ENCODE measurements at regions not wholly inside any gene's neighbourhood (a gene's known extent, or its start where the extent isn't known, plus 50 kb on each side); places are given as distances from the start of the nearest gene placed in this dataset.

DNA sequence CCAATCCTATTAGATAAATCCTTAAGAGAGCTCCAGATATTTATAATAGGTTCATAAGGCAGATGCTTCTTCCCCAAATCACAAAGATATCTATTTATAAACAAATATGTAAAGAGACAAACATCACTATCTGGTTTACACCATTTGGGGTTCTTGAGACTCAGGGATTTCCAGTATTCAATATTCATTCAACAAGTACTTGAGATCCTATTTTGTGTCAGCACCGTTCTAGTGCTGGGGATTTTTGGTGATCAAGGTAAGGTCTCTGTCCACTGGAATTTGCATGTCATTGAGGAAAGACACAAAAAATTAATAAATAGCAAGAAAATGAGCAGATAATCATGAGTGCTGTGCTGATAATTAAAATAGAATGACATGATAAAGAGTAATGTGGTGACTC is 222.7 kb upstream of the FOXN3 start:
- TF ChIP-seq, protein P1, sequence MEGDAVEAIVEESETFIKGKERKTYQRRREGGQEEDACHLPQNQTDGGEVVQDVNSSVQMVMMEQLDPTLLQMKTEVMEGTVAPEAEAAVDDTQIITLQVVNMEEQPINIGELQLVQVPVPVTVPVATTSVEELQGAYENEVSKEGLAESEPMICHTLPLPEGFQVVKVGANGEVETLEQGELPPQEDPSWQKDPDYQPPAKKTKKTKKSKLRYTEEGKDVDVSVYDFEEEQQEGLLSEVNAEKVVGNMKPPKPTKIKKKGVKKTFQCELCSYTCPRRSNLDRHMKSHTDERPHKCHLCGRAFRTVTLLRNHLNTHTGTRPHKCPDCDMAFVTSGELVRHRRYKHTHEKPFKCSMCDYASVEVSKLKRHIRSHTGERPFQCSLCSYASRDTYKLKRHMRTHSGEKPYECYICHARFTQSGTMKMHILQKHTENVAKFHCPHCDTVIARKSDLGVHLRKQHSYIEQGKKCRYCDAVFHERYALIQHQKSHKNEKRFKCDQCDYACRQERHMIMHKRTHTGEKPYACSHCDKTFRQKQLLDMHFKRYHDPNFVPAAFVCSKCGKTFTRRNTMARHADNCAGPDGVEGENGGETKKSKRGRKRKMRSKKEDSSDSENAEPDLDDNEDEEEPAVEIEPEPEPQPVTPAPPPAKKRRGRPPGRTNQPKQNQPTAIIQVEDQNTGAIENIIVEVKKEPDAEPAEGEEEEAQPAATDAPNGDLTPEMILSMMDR (IDR thresholded peaks at IDR 0.05) = no peak
- Histone ChIP-seq H3K36me3 (ENCODE audit: control insufficient read depth, insufficient read depth, low read length) (no peaks in the 10 kb centered on the region), H3K9me3 (ENCODE audit: control insufficient read depth, low read length) (no peaks in the 10 kb centered on the region), H3K27me3 (ENCODE audit: control insufficient read depth, insufficient read depth, low read length) (no peaks in the 10 kb centered on the region), H3K4me1 (no peaks in the 10 kb centered on the region), H3K9ac (no peak overlapping the region), H2AFZ (no peak overlapping the region), H3K4me2 (ENCODE audit: low read length) (no peak overlapping the region), H3K27ac (no peak overlapping the region), H3K79me2 (no peaks in the 10 kb centered on the region), H3K4me3 (ENCODE audit: low read depth, low read length) (no peak overlapping the region)

DNA sequence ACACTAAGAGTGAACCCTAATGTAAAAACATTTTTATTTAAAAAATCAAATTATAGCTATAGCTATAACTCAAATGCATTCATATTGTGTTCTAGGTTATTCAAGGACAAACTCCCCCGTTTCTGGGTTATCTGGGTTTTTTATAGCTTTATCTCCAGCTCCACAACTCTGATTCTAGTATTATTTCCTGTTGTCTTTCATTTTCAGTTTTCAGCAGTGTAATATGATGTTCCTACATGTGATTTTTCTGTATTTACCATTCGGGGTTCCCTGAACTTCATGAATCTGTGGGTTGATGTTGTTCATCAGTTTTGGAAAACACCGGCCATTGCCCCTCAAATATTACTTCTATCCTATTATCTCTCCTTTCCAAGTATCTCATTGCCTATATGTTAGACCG is 221.9 kb upstream of the FOXN3 start:
- no peaks in the 10 kb centered on the region for H3K4me1 ChIP-seq
- no peak overlapping the region for H2AFZ ChIP-seq
- H3K36me3 ChIP-seq (ENCODE audit: control insufficient read depth, insufficient read depth, low read length) = no peaks in the 10 kb centered on the region
- no peak overlapping the region for H3K4me3 ChIP-seq (ENCODE audit: low read depth, low read length)
- no peak overlapping the region for H3K4me2 ChIP-seq (ENCODE audit: low read length)
- H3K79me2 ChIP-seq = no peaks in the 10 kb centered on the region
- no peaks in the 10 kb centered on the region for H3K27me3 ChIP-seq (ENCODE audit: control insufficient read depth, insufficient read depth, low read length)
- TF ChIP-seq, protein P1 (IDR thresholded peaks at IDR 0.05) = no peak
- H3K27ac ChIP-seq = no peak overlapping the region
- H3K9ac ChIP-seq = no peak overlapping the region
- H3K9me3 ChIP-seq (ENCODE audit: control insufficient read depth, low read length) = no peaks in the 10 kb centered on the region

DNA sequence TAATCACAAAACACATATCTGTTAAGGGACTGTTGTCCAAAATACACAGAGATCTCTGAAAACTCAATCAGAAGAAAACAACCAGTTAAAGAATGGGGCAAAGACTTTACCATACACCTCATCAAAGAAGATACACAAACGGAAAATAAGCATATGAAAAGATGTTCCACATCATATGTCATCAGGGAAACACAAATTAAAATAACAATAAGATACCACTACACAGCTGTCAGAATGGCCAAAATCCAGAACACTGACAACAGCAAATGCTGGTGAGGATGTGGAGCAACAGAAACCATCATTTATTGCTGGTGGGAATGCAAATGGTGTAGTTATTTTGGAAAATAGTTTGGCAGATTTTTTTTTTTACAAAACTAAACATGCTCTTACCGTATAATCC is 220.5 kb upstream of the FOXN3 start:
- H3K27me3 ChIP-seq (ENCODE audit: control insufficient read depth, insufficient read depth, low read length) = no peaks in the 10 kb centered on the region
- H3K4me1 ChIP-seq = no peaks in the 10 kb centered on the region
- no peak overlapping the region for H3K4me2 ChIP-seq (ENCODE audit: low read length)
- no peak overlapping the region for H3K4me3 ChIP-seq (ENCODE audit: low read depth, low read length)
- H3K9me3 ChIP-seq (ENCODE audit: control insufficient read depth, low read length) = no peaks in the 10 kb centered on the region
- no peaks in the 10 kb centered on the region for H3K36me3 ChIP-seq (ENCODE audit: control insufficient read depth, insufficient read depth, low read length)
- H3K79me2 ChIP-seq = no peaks in the 10 kb centered on the region
- TF ChIP-seq, protein P1 (IDR thresholded peaks at IDR 0.05) = no peak
- no peak overlapping the region for H3K9ac ChIP-seq
- no peak overlapping the region for H2AFZ ChIP-seq
- H3K27ac ChIP-seq = no peak overlapping the region

DNA sequence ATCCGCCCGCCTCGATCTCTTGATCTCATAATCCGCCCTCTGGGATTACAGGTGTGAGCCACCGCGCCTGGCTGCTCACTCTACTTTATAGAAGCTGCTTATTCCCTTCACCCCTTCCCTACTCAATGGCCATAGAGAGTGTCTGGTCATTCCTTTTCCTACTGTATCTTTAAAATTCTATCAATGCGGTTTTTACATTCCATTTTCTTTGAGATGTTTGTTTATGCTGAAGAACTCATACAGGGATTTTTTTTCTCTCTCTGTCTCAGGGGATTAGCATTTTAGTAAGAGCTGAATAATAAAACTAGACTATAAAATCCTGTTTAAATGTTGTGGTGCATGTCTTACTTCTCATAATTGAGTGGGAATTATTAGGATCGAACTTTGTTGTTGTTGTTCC is 218.6 kb upstream of the FOXN3 start:
- H3K4me1 ChIP-seq = no peaks in the 10 kb centered on the region
- TF ChIP-seq, protein P1 (IDR thresholded peaks at IDR 0.05) = no peak
- no peaks in the 10 kb centered on the region for H3K9me3 ChIP-seq (ENCODE audit: control insufficient read depth, low read length)
- no peak overlapping the region for H3K27ac ChIP-seq
- H3K27me3 ChIP-seq (ENCODE audit: control insufficient read depth, insufficient read depth, low read length) = no peaks in the 10 kb centered on the region
- H3K79me2 ChIP-seq = no peaks in the 10 kb centered on the region
- H3K4me2 ChIP-seq (ENCODE audit: low read length) = no peak overlapping the region
- H3K9ac ChIP-seq = no peak overlapping the region
- H2AFZ ChIP-seq = no peak overlapping the region
- H3K36me3 ChIP-seq (ENCODE audit: control insufficient read depth, insufficient read depth, low read length) = no peaks in the 10 kb centered on the region
- H3K4me3 ChIP-seq (ENCODE audit: low read depth, low read length) = no peak overlapping the region

DNA sequence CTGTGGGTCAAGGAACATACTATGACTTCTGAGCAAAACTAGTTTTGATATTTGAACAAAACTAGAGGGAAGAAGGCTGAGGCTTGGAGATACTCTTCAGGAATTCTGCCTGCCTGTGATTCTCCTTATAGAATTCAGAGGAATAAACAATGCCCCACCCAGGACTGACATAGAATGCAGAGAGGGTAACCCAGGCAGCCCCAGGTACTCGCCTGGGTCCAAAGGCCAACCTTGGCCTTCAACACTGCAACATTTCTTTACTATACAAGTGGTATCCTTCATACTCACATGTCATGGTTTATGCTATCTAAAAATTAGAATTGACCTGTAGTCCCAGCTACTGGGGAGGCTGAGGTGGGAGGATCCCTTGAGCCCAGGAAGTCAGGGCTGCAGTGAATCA is 217.0 kb upstream of the FOXN3 start:
- H3K4me2 ChIP-seq (ENCODE audit: low read length) = no peak overlapping the region
- no peaks in the 10 kb centered on the region for H3K27me3 ChIP-seq (ENCODE audit: control insufficient read depth, insufficient read depth, low read length)
- H3K9ac ChIP-seq = no peak overlapping the region
- H3K9me3 ChIP-seq (ENCODE audit: control insufficient read depth, low read length) = no peaks in the 10 kb centered on the region
- H3K27ac ChIP-seq = no peak overlapping the region
- no peaks in the 10 kb centered on the region for H3K79me2 ChIP-seq
- TF ChIP-seq, protein P1 (IDR thresholded peaks at IDR 0.05) = no peak
- peaks cover 1% of the 10 kb centered on the region for H3K4me1 ChIP-seq
- no peak overlapping the region for H3K4me3 ChIP-seq (ENCODE audit: low read depth, low read length)
- no peak overlapping the region for H2AFZ ChIP-seq
- no peaks in the 10 kb centered on the region for H3K36me3 ChIP-seq (ENCODE audit: control insufficient read depth, insufficient read depth, low read length)
